HG02798 (cell line): ENCODE measurements at regions not wholly inside any gene's neighbourhood (a gene's known extent, or its start where the extent isn't known, plus 50 kb on each side); places are given as distances from the start of the nearest gene placed in this dataset.
"Not testable (repeated sequence)": the region's sequence is repeated elsewhere in the genome, so short reads cannot be mapped to it uniquely, and the experiment has no call there.

Source experiments
- ATAC-seq: cut with Tn5 transposase; IDR thresholded peaks from one replicate; pipeline ENCODE4 v1.9.1; 2021; ENCODE audit warnings: mild to moderate bottlenecking; ENCODE audit not compliant: unreplicated experiment, poor library complexity

- no peak for ATAC-seq
Measured at GRCh38 chr18:10134204-10134603, 220.4 kb downstream of the VAPA start.

DNA sequence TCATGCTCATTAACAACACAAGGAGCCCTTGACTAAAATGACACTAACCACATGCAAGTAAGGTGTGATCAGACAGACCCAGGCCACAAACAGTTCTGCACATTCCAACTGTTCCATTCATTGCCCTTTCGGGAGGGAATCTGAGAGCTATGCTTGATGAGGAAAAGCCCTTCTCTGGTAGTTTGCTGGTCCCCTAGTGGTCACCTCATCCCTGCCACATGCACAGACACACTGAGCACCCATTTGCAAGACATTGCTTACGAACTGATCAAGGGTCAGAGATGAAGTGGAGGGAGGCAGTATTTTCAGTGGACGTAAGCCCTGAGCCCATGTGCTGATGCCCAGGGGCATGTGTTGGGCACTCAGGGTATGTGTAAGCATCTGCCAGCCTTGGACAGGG lies 220.9 kb downstream of the VAPA start:
- ATAC-seq = not testable (repeated sequence)

DNA sequence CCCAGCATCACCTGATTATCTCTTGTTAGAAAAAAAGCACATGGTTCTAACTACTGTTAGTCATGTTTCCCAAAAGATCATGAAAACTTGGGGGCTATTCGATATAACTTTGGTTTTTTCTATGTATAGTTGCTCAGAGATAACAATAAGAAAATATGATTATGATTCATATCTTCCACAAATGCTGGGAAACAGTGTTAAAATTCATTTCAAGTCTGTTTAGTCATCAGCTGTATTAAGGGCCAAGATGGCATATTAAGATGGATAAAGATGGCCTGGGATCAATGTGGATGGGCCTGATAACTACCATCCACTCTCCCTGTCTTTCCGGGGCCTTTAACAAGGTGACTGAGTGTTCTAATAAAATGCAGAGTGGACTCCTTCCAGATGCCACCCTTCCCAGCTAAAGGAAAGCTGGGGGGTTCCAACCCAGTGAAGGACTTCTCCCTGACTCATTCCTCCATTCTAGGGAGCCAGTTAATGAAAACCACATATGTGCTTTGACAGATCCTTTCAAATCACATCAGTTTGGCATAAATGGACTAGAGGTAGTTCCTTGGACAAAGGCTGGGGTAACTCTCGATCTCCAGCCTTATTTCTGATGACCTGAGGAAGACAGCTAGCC lies 221.6 kb downstream of the VAPA start:
- ATAC-seq = no peak

- no peak for ATAC-seq
Measured at GRCh38 chr18:10138719-10139118, 224.9 kb downstream of the VAPA start.

GRCh38 chr18:10139783-10140410 lies 226.1 kb downstream of the VAPA start:
- ATAC-seq = no peak

DNA sequence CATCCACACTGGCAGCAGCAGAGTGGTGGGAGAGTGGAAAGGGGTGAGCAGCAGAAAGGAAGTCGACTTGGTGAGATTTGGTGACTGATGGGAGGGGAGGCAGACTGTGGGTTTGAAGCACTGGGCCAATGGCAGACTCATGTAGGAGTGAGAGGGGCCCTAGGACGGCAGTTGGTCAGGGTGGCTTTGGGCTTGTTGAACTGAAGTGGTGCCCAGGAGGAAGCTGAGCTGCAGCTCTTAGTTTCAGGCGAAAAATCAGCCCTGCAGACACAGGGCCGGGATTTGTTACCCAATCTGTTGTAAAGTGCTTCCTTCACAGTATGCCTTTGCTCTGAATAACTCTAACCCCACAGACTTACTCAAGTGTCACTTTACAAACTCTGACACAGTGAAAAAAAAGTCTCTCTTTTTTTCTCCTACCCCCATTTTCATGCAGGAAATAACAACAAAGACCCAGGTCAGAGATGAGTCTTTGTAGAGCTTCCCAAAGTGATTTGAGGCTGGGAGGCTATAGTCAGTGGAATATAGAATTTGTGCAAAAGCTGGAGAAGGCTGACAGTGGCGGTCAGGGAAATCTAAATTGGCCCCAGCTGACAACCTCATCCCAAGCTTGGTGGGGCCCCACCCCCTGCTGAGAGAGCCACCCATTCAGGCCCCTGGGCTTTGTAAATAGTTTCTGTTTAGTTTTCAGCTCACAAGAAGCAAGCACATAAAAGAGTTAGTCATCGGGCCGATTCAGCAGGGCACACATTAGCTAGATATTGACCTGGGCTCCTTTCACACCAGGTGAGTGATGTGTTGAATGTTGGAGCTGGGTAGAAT lies 226.9 kb downstream of the VAPA start:
- no peak for ATAC-seq

- no peak for ATAC-seq
Measured at GRCh38 chr18:10141559-10141958, 227.7 kb downstream of the VAPA start.

DNA sequence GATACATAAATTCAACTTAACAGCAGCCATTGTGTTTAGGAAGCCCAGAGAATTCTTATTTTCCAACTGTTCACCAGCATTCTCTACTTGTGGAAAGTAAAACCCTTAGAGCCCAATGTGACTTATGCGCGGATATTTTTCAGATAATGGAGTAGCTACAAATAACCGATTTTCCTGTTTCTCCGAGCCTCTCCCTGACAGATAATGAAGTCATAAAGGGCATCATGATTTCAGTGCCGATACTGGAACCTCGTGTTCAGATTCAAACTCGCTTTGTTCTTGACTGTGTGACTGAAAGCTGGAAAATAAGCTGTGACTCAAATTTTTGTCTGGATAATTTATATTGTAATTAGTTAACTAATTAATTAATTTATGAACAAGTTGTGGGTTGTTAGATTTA lies 228.2 kb downstream of the VAPA start:
- ATAC-seq = no peak

- ATAC-seq = no peak
Measured at GRCh38 chr18:10142496-10143160, 228.8 kb downstream of the VAPA start.

- no peak for ATAC-seq
Measured at GRCh38 chr18:10143596-10143995, 229.8 kb downstream of the VAPA start.

GRCh38 chr18:10145546-10145945 lies 231.7 kb downstream of the VAPA start:
- ATAC-seq = no peak

DNA sequence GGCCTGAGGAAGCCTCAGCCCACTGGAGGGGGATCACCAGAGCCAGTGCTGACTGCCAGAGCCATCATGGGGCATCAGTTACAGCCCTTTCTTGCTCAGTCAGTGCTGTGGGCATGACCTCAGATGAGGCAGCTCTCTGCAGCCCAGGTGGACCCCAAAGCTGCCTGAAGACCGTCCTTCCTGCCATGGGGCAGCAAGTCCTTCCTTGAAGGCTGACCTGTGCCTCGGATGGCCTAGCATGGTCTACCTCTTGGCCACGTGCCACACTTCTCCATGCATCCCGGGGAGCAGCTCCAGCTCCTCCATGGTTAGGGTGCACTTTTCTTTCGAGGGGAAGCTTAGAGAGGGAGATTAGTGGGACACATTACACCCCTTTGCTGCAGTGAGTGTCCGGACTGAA lies 233.4 kb downstream of the VAPA start:
- no peak for ATAC-seq

DNA sequence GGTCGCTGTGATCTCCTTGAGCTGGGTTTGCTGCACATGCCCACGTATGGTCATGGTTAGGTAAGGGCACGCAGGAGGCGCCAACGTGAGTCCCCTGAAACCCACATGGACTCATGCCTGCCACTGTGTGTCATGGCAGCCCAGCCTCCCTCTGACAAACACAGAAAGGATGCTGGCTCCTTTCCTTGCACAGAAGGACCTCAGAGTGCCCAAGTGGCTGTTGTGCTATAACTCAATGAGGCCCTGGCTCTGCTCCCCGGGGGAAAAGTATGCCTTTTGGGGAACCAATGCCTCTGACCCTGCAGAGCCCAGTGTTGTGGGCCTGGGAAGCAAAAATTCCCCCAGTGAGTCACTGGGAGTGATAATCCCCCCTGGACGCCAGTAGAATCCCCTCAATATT lies 233.9 kb downstream of the VAPA start:
- ATAC-seq = no peak

DNA sequence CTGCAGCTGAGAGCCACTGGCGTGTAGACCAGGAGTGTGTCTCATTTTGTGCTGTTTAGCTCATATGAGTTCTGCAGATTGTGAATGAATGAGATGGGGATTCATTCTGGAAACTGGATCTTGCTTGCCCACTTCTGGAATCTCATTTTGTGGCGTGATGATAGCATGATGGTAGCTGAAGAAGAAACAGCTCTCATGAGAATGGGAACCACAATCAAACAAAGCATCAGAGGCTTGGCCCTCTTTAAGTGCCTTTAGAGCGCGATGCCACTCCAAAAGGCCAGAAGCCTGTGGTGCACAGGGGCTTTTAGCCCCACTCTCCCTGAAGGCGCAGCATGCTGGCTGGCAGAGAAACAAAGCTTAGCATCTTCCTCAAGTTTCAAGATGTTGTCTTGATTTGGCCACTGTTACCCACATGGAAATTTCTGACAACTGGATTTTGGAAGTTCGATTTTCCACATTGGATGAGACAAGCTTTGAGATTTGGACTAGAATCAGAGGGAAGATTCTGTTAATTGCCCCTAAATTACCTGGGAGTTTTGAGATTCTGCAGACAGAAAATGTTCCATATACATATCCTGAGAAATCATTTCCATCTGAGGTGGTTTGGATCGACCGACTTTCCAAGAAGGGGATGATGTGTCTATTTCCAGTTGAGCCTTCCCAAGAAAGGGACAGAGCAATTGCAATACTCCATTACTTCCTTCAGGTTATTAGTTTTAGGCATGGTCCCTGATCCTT lies 234.5 kb downstream of the VAPA start:
- ATAC-seq = no peak

GRCh38 chr18:10149768-10150556 lies 236.1 kb downstream of the VAPA start:
- no peak for ATAC-seq

DNA sequence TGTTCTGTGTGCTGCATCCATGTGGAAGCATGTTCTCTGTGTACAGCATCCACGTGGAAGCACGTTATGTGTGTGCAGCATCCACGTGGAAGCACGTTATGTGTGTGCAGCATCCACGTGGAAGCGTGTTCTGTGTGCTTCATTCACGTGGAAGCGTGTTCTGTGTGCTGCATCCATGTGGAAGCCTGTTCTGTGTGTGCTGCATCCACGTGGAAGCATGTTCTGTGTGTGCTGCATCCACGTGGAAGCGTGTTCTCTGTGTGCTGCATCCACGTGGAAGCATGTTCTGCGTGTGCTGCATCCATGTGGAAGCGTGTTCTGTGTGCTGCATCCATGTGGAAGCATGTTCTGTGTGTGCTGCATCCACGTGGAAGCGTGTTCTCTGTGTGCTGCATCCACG lies 236.8 kb downstream of the VAPA start:
- ATAC-seq = not testable (repeated sequence)

DNA sequence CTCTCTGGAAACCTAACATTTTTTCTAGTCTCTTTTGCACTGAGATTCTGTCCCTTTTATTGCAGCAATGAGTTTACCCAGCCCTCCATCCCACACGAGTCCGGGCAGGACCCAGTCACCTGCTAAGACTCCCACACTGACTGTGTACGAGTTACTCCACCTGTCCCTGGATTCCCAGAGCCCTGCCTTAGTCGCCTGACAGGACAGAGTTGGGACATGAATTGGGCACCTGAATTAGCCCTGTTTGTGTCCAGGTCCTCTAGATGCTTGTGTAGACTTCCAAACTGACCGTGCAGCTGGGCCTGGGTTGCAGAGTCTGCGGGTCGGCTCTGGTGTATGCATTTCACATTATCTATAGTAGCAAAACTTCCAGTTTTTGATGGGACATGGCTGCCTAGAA lies 238.7 kb downstream of the VAPA start:
- no peak for ATAC-seq

DNA sequence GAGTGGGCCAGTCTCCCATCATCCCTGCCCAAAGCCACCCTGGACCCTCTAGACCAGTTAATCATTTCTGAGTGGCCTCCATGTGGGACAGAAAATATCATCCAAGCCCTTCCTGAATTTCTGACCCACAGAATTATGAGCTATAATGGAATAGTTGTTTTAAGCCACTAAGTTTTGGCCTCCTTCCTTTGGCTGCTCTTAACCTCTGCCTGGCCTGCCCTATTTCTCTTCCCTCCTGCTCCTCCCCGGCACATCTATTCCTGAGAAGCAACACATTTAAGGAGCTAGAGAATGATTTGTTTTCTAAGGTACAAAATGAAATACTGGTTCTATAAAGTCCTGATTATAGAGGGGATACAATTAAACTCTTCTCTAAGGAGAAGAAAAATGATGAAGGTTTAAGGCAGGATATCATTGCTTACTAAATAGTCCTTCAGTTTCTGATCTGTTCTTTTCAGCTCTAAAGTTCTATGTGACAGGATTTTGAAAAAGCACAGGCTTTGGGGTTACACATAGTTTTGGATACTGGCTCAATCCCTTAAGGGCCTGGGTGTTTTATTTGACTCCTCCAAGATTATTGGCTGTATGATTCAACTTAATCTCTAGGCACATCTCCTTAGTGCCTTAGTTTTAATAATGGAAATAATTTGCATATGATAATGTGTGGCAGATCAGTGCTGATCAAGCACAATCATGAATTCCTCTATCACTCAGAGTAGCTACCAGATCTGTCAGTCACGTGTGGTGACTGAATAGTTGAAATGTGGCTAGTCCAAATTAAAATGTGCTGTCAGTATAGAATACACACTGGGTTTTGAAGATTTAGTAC lies 240.3 kb downstream of the VAPA start:
- ATAC-seq = no peak

GRCh38 chr18:10157706-10158105 lies 243.9 kb downstream of the VAPA start:
- ATAC-seq = no peak
